GM12878 (cell line): ENCODE measurements at regions not wholly inside any gene's neighbourhood (a gene's known extent, or its start where the extent isn't known, plus 50 kb on each side); places are given as distances from the start of the nearest gene placed in this dataset.

Experiments used
- ATAC-seq: fragments of 200-7000 bp; cut with Tn5 transposase; 3 replicates; pipeline ENCODE4 v1.9.1; 2020; ENCODE audit warnings: mild to moderate bottlenecking, moderate library complexity
- BruUV-seq: library from RNA; stranded (reverse); fragments of 400-500 nt; replicated peaks from 2 replicates; lab custom pipeline; 2021; lab: Mats Ljungman, UMichigan
- CTCF ChIA-PET: fragments of 300-600 bp; sonication (Branson Sonifier 250); formaldehyde crosslinking; extraction: SDS; loops from one replicate; lab custom pipeline; 2021; ENCODE audit warnings: inconsistent platforms; lab: Yijun Ruan, JAX
- POLR2A ChIA-PET: fragments of 350-600 bp; formaldehyde crosslinking; extraction: SDS; loops from one replicate; lab custom pipeline; 2021; ENCODE audit warnings: inconsistent platforms; lab: Charles Lee
- RAD21 ChIA-PET: fragments of 300-600 bp; sonication (Branson Sonifier 250); formaldehyde crosslinking; loops from one replicate; lab custom pipeline; 2023; ENCODE audit warnings: antibody characterized with exemption; ENCODE audit not compliant: unreplicated experiment; lab: Charles Lee
- SMC1A ChIA-PET: fragments of 300-600 bp; sonication (Branson Sonifier 250); formaldehyde crosslinking; loops from one replicate; lab custom pipeline; 2023; ENCODE audit not compliant: unreplicated experiment, uncharacterized antibody; lab: Charles Lee
- DNase-seq: peaks from one replicate; pipeline ENCODE4 v3.0.0-alpha.2; 2011; ENCODE audit warnings: low read depth, low spot score
- FAIRE-seq: peaks from 3 replicates; lab custom pipeline; 2011; peaks lifted over from hg19 to GRCh38; lab: Jason Lieb, UNC
- H2AFZ ChIP-seq: 2 replicates; pipeline ENCODE4 v1.6.0; 2011; ENCODE audit warnings: low read depth, low read length, control low read depth; ENCODE audit not compliant: control insufficient read depth
- H3K27ac ChIP-seq: 2 replicates; pipeline ENCODE4 v1.5.1; 2011; ENCODE audit warnings: control low read depth; ENCODE audit not compliant: control insufficient read depth, insufficient read depth
- H3K27me3 ChIP-seq, 2 experiments: replicated peaks in 1 of 2; 2 replicates each; pipeline versions ENCODE4 v1.6.0 to v1.6.1; 2011; ENCODE audit warnings: low read length in 1 of 2; ENCODE audit not compliant: control insufficient read depth in 2 of 2, insufficient read depth in 2 of 2
- H3K36me3 ChIP-seq, 2 experiments: 2 replicates each; pipeline ENCODE4 v1.5.1; 2011; ENCODE audit warnings: low read length in 1 of 2; ENCODE audit not compliant: control insufficient read depth in 2 of 2, insufficient read depth in 2 of 2
- H3K4me1 ChIP-seq: 2 replicates; pipeline ENCODE4 v1.6.1; 2011; ENCODE audit warnings: mild to moderate bottlenecking, low read length, moderate library complexity, mixed read lengths; ENCODE audit not compliant: control insufficient read depth, insufficient read depth
- H3K4me2 ChIP-seq: 2 replicates; pipeline ENCODE4 v1.6.0; 2011; ENCODE audit warnings: control low read depth; ENCODE audit not compliant: control insufficient read depth, insufficient read depth
- H3K4me3 ChIP-seq: fragments of 200-600 bp; sonication (generic); 2 replicates; pipeline ENCODE4 v1.5.1; 2016
- H3K79me2 ChIP-seq: 2 replicates; pipeline ENCODE4 v1.6.0; 2011; ENCODE audit warnings: low read length; ENCODE audit not compliant: control insufficient read depth, insufficient read depth
- H3K9ac ChIP-seq: 2 replicates; pipeline ENCODE4 v1.8.0; 2011; ENCODE audit warnings: low read length, control low read depth, mixed read lengths; ENCODE audit not compliant: control insufficient read depth, insufficient read depth
- H3K9me3 ChIP-seq: replicated peaks from 3 replicates; pipeline ENCODE4 v1.5.1; 2011; ENCODE audit warnings: mild to moderate bottlenecking, low read length; ENCODE audit not compliant: control insufficient read depth, insufficient read depth
- H4K20me1 ChIP-seq: 2 replicates; pipeline ENCODE4 v1.6.0; 2011; ENCODE audit not compliant: control insufficient read depth, insufficient read depth
- BCLAF1 ChIP-seq: fragments of 450-650 bp; IDR thresholded peaks from 2 replicates; pipeline ENCODE4 v1.6.1; 2017; ENCODE audit warnings: antibody characterized with exemption, mild to moderate bottlenecking, moderate library complexity
- CEBPB ChIP-seq, 2 experiments: fragments of 150-350 bp in 1 of 2; IDR thresholded peaks; 2 replicates each; pipeline ENCODE4 v1.6.1; 2012 to 2014; ENCODE audit warnings: low read depth in 2 of 2, low read length in 2 of 2, borderline replicate concordance in 1 of 2, inconsistent platforms in 1 of 2
- HDAC2 ChIP-seq: fragments of 200-600 bp; sonication (generic); IDR thresholded peaks from 2 replicates; pipeline ENCODE4 v1.6.1; 2017
- IKZF1 ChIP-seq: fragments of 450-650 bp; conservative IDR thresholded peaks from 2 replicates; pipeline ENCODE4 v1.6.1; 2017; ENCODE audit warnings: antibody characterized with exemption, mild to moderate bottlenecking
- MXI1 ChIP-seq: fragments of 150-350 bp; IDR thresholded peaks from 2 replicates; pipeline ENCODE4 v1.6.1; 2011; ENCODE audit warnings: low read depth, mild to moderate bottlenecking, inconsistent platforms, low read length, improper control_type of control experiment
- NR2C1 ChIP-seq: fragments of 450-650 bp; IDR thresholded peaks from 2 replicates; pipeline ENCODE4 v1.6.1; 2017; ENCODE audit warnings: antibody characterized with exemption, mild to moderate bottlenecking, moderate library complexity
- PBX3 ChIP-seq: IDR thresholded peaks from 2 replicates; pipeline ENCODE4 v1.6.1; 2011; ENCODE audit warnings: mild to moderate bottlenecking, low read depth, low read length, moderate library complexity; ENCODE audit not compliant: insufficient replicate concordance
- RUNX3 ChIP-seq: IDR thresholded peaks from 2 replicates; pipeline ENCODE4 v1.6.1; 2012; ENCODE audit warnings: low read length, inconsistent platforms
- SP1 ChIP-seq: IDR thresholded peaks from one replicate; pipeline ENCODE4 v1.6.1; 2011; ENCODE audit warnings: low read depth, low read length
- SREBF1 ChIP-seq: IDR thresholded peaks from 2 replicates; pipeline ENCODE4 v1.6.1; 2012; ENCODE audit warnings: mild to moderate bottlenecking, low read length
- SREBF2 ChIP-seq: IDR thresholded peaks from 2 replicates; pipeline ENCODE4 v1.6.1; 2012; ENCODE audit warnings: mild to moderate bottlenecking, low read length
- TCF12 ChIP-seq: IDR thresholded peaks from 2 replicates; pipeline ENCODE4 v1.6.1; 2011; ENCODE audit warnings: low read depth, mild to moderate bottlenecking, low read length
- USF2 ChIP-seq: IDR thresholded peaks from 2 replicates; pipeline ENCODE4 v1.6.1; 2011; ENCODE audit warnings: low read depth, low read length, improper control_type of control experiment, borderline replicate concordance
- ZNF622 ChIP-seq: fragments of 450-650 bp; IDR thresholded peaks from 2 replicates; pipeline ENCODE4 v1.6.1; 2017; ENCODE audit warnings: mild to moderate bottlenecking, inconsistent platforms
- WGBS: methylation state at CpG from one replicate; pipeline ENCODE4 v1.1.6; 2016; ENCODE audit warnings: low lambda C conversion rate; ENCODE audit not compliant: insufficient replicate concordance, insufficient coverage; ENCODE audit errors: missing lambda C conversion rate; 5-methylcytosine and 5-hydroxymethylcytosine counted together
- in situ Hi-C: fragments of 300-500 bp; cut with MboI; formaldehyde crosslinking; loops from 9 replicates; pipeline ENCODE4 v1.14.3; 2018; ENCODE audit warnings: mixed read lengths
- intact Hi-C: fragments of 100-400 bp; cut with micrococcal nuclease; formaldehyde crosslinking; loops from one replicate; pipeline ENCODE4 v1.14.2; 2022; ENCODE audit not compliant: unreplicated experiment

GRCh38 chr10:26939290-26939961 is 78.7 kb upstream of the ABI1 start:
- H3K27ac ChIP-seq, result no peak overlapping the region
- FAIRE-seq, result no peak
- 64% methylated on average over 22 of the region's 22 CpGs for WGBS
- H2AFZ ChIP-seq, result no peak overlapping the region
- H3K9me3 ChIP-seq, result no peaks in the 10 kb centered on the region
- no peak for DNase-seq
- no peak for ATAC-seq
- intact Hi-C loops, result no loop called here
- TF ChIP-seq TCF12 (no peak), HDAC2 (no peak)
- TF ChIP-seq, all 136 proteins: peak for 0
- ChIA-PET CTCF (interaction anchor here (0.6 kb wide), 1 partner anchor 33 kb away, joined by 4 read pairs; no protein-coding TSS in a partner anchor), POLR2A (no interaction called here), SMC1A (no interaction called here), RAD21 (no interaction called here)
- Histone ChIP-seq H3K27me3 (no peaks in the 10 kb centered on the region; a peak in 1 of 4 replicates), H3K4me2 (no peak overlapping the region), H3K4me3 (no peak overlapping the region), H4K20me1 (no peaks in the 10 kb centered on the region), H3K36me3 (no peaks in the 10 kb centered on the region), H3K4me1 (no peaks in the 10 kb centered on the region), H3K9ac (no peak overlapping the region), H3K79me2 (no peaks in the 10 kb centered on the region)
- no TSS peak for BruUV-seq
- in situ Hi-C loops, result no loop called here

GRCh38 chr10:26938578-26938977 is 77.8 kb upstream of the ABI1 start:
- H2AFZ ChIP-seq, result no peak overlapping the region
- BruUV-seq, result no TSS peak
- TF ChIP-seq BCLAF1 (no peak), NR2C1 (no peak), ZNF622 (no peak), USF2 (no peak), PBX3 (no peak), SREBF1 (no peak), RUNX3 (no peak), CEBPB (IDR thresholded peaks at IDR 0.05; ENCODE audit: borderline replicate concordance in 1 of 2, low read depth in 2 of 2, low read length in 2 of 2) (no peak), SP1 (no peak), IKZF1 (no peak), SREBF2 (no peak), MXI1 (no peak)

More at GRCh38 chr10:26938578-26938977, 77.8 kb upstream of the ABI1 start:
- FAIRE-seq, result no peak
- CTCF ChIA-PET, result no interaction called here
- Histone ChIP-seq H3K4me3 (no peak overlapping the region), H3K27ac (no peak overlapping the region), H3K9me3 (no peaks in the 10 kb centered on the region), H3K27me3 (no peaks in the 10 kb centered on the region; a peak in 1 of 4 replicates), H4K20me1 (no peaks in the 10 kb centered on the region), H3K9ac (no peak overlapping the region), H3K4me1 (no peaks in the 10 kb centered on the region), H3K4me2 (no peak overlapping the region), H3K79me2 (no peaks in the 10 kb centered on the region), H3K36me3 (no peaks in the 10 kb centered on the region)
- SMC1A ChIA-PET, result no interaction called here
- no peak for DNase-seq
- RAD21 ChIA-PET, result no interaction called here
- WGBS, result 36% methylated on average over 4 of the region's 4 CpGs
- in situ Hi-C loops (no loop called here), intact Hi-C loops (no loop called here)
- no peak for ATAC-seq
- POLR2A ChIA-PET, result no interaction called here
